GM12892 (cell line): ENCODE measurements at regions not wholly inside any gene's neighbourhood (a gene's known extent, or its start where the extent isn't known, plus 50 kb on each side); places are given as distances from the start of the nearest gene placed in this dataset.

Source experiments
- POLR2A ChIP-seq: IDR thresholded peaks from 2 replicates; pipeline ENCODE4 v1.6.1; 2011; ENCODE audit warnings: low read depth, low read length, control low read depth
- POLR2AphosphoS5 ChIP-seq: IDR thresholded peaks from 2 replicates; pipeline ENCODE4 v1.6.1; 2011; ENCODE audit warnings: low read depth, low read length, control low read depth

DNA sequence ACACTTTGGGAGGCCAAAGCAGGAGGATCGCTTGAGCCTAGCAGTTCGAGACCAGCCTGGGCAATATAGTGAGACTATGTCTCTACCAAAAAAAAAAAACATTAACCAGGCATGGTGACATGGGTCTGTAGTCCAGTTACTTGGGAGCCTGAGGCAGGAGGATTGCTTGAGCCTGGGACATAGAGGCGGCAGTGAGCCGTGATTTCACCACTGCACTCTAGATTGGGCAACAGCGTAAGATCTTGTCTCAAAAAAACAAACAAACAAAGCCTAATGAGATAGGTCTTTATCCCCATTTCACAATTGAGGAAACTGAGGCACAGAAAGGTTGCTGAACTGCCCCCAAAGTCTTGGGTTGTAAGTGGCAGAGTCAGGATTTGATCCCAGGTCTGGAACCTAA, 70.5 kb upstream of the RAD23B start:
- TF ChIP-seq POLR2A (no peak), POLR2AphosphoS5 (no peak)
